OCI-LY1 (cell line): ENCODE measurements at regions not wholly inside any gene's neighbourhood (a gene's known extent, or its start where the extent isn't known, plus 50 kb on each side); places are given as distances from the start of the nearest gene placed in this dataset.

ENCODE experiments used
- H2AFZ ChIP-seq: fragments of 200-600 bp; sonication (generic), shearing (Covaris generic); 2 replicates; pipeline ENCODE4 v1.6.0; 2014; ENCODE audit warnings: antibody characterized with exemption, mild to moderate bottlenecking, low read length
- H3F3A ChIP-seq: fragments of 200-600 bp; sonication (generic), shearing (Covaris generic); 2 replicates; pipeline ENCODE4 v1.6.0; 2014; ENCODE audit warnings: mild to moderate bottlenecking, antibody characterized with exemption, low read length, moderate library complexity; ENCODE audit not compliant: insufficient read depth
- H3K27ac ChIP-seq: fragments of 200-600 bp; sonication (generic); 2 replicates; pipeline ENCODE4 v1.5.1; 2014; ENCODE audit warnings: low read length, mixed run types, mild to moderate bottlenecking, low read depth; ENCODE audit not compliant: poor library complexity, severe bottlenecking
- H3K27me3 ChIP-seq: fragments of 200-600 bp; sonication (generic); 2 replicates; pipeline ENCODE4 v1.6.0; 2014; ENCODE audit warnings: antibody characterized with exemption, mild to moderate bottlenecking, low read length, moderate library complexity; ENCODE audit not compliant: insufficient read depth
- H3K36me3 ChIP-seq: fragments of 200-600 bp; sonication (generic); 2 replicates; pipeline ENCODE4 v1.6.1; 2014; ENCODE audit warnings: mild to moderate bottlenecking, antibody characterized with exemption, low read length, moderate library complexity, mixed read lengths; ENCODE audit not compliant: insufficient read depth
- H3K4me1 ChIP-seq: fragments of 200-600 bp; sonication (generic); 2 replicates; pipeline ENCODE4 v1.5.1; 2014; ENCODE audit warnings: mild to moderate bottlenecking, low read length, moderate library complexity; ENCODE audit not compliant: insufficient read depth, severe bottlenecking
- H3K4me2 ChIP-seq: fragments of 200-600 bp; sonication (generic), shearing (Covaris generic); 2 replicates; pipeline ENCODE4 v1.6.1; 2014; ENCODE audit warnings: low read length
- H3K4me3 ChIP-seq: fragments of 200-600 bp; sonication (generic); 2 replicates; pipeline ENCODE4 v1.5.1; 2014; ENCODE audit warnings: low read length, low read depth, mild to moderate bottlenecking, mixed read lengths; ENCODE audit not compliant: poor library complexity, severe bottlenecking
- H3K79me2 ChIP-seq: fragments of 200-600 bp; shearing (Covaris generic); 2 replicates; pipeline ENCODE4 v1.6.1; 2016; ENCODE audit warnings: mixed run types, low read length, mixed read lengths; ENCODE audit not compliant: insufficient read depth
- H3K9ac ChIP-seq: fragments of 200-600 bp; sonication (generic), shearing (Covaris generic); 2 replicates; pipeline ENCODE4 v1.6.1; 2014; ENCODE audit warnings: mild to moderate bottlenecking, low read length, mixed read lengths
- H3K9me2 ChIP-seq: fragments of 200-600 bp; sonication (generic), shearing (Covaris generic); 2 replicates; pipeline ENCODE4 v1.6.1; 2014; ENCODE audit warnings: low read depth, mild to moderate bottlenecking, low read length, mixed read lengths
- H3K9me3 ChIP-seq: fragments of 200-600 bp; shearing (Covaris generic); 2 replicates; pipeline ENCODE4 v1.6.1; 2014; ENCODE audit warnings: low read length, mixed read lengths
- H4K20me1 ChIP-seq: fragments of 200-600 bp; sonication (generic), shearing (Covaris generic); 2 replicates; pipeline ENCODE4 v1.6.0; 2016; ENCODE audit warnings: mild to moderate bottlenecking, low read length; ENCODE audit not compliant: insufficient read depth
- CTCF ChIP-seq: fragments of 200-600 bp; sonication (generic), shearing (Covaris generic); IDR thresholded peaks from 2 replicates; pipeline ENCODE4 v1.5.1; 2017; ENCODE audit warnings: mild to moderate bottlenecking, antibody characterized with exemption, low read length, moderate library complexity, mixed read lengths
- EZH2 ChIP-seq: fragments of 200-600 bp; sonication (generic), shearing (Covaris generic); IDR thresholded peaks from 2 replicates; pipeline ENCODE4 v1.8.0; 2017; ENCODE audit warnings: borderline replicate concordance, mixed run types, mild to moderate bottlenecking, antibody characterized with exemption, low read length, moderate library complexity, mixed read lengths

GRCh38 chr2:36214691-36215090 is 140.9 kb upstream of the CRIM1 start:
- H3K9me3 ChIP-seq = no peaks in the 10 kb centered on the region
- H3K27ac ChIP-seq = no peak overlapping the region
- H4K20me1 ChIP-seq = no peaks in the 10 kb centered on the region
- no peaks in the 10 kb centered on the region for H3K27me3 ChIP-seq
- no peaks in the 10 kb centered on the region for H3K4me1 ChIP-seq
- H3K79me2 ChIP-seq = no peaks in the 10 kb centered on the region
- H3F3A ChIP-seq = no peaks in the 10 kb centered on the region
- no peaks in the 10 kb centered on the region for H3K9me2 ChIP-seq
- no peak overlapping the region for H3K4me3 ChIP-seq
- H2AFZ ChIP-seq = no peak overlapping the region
- H3K36me3 ChIP-seq = no peaks in the 10 kb centered on the region
- no peak overlapping the region for H3K9ac ChIP-seq
- no peak overlapping the region for H3K4me2 ChIP-seq
- TF ChIP-seq EZH2 (no peak), CTCF (no peak)

GRCh38 chr2:36203366-36203765 is 152.2 kb upstream of the CRIM1 start:
- no peak overlapping the region for H3K27ac ChIP-seq
- no peaks in the 10 kb centered on the region for H3K9me2 ChIP-seq
- H3K4me2 ChIP-seq = no peak overlapping the region
- H4K20me1 ChIP-seq = no peaks in the 10 kb centered on the region
- H3K4me3 ChIP-seq = no peak overlapping the region
- TF ChIP-seq EZH2 (no peak), CTCF (no peak)
- no peaks in the 10 kb centered on the region for H3K4me1 ChIP-seq
- H3K9me3 ChIP-seq = no peaks in the 10 kb centered on the region
- H3K27me3 ChIP-seq = no peaks in the 10 kb centered on the region
- no peak overlapping the region for H3K9ac ChIP-seq
- no peaks in the 10 kb centered on the region for H3K36me3 ChIP-seq
- no peak overlapping the region for H2AFZ ChIP-seq
- no peaks in the 10 kb centered on the region for H3K79me2 ChIP-seq
- H3F3A ChIP-seq = no peaks in the 10 kb centered on the region

- no peak overlapping the region for H3K4me2 ChIP-seq
- no peak overlapping the region for H2AFZ ChIP-seq
- H3K36me3 ChIP-seq = no peaks in the 10 kb centered on the region
- no peak overlapping the region for H3K9ac ChIP-seq
- H3K27ac ChIP-seq = no peak overlapping the region
- no peaks in the 10 kb centered on the region for H3K27me3 ChIP-seq
- no peaks in the 10 kb centered on the region for H3K79me2 ChIP-seq
- H3K9me3 ChIP-seq = no peaks in the 10 kb centered on the region
- H3K9me2 ChIP-seq = no peaks in the 10 kb centered on the region
- H3K4me1 ChIP-seq = no peaks in the 10 kb centered on the region
- no peaks in the 10 kb centered on the region for H3F3A ChIP-seq
- no peak overlapping the region for H3K4me3 ChIP-seq
- H4K20me1 ChIP-seq = no peaks in the 10 kb centered on the region
- TF ChIP-seq CTCF (no peak), EZH2 (no peak)
Observed at GRCh38 chr2:36197181-36197971, 158.2 kb upstream of the CRIM1 start.
